WTC11 (cell line): ENCODE measurements at regions not wholly inside any gene's neighbourhood (a gene's known extent, or its start where the extent isn't known, plus 50 kb on each side); places are given as distances from the start of the nearest gene placed in this dataset.

Experiments used
- ATAC-seq: fragments of 200-7000 bp; cut with Tn5 transposase; 2 replicates; pipeline ENCODE4 v1.10.0; 2021; ENCODE audit warnings: mild to moderate bottlenecking, moderate library complexity
- CTCF ChIA-PET: fragments of 300-600 bp; sonication (Branson Sonifier 250); formaldehyde crosslinking; loops from one replicate; lab custom pipeline; 2021; ENCODE audit warnings: antibody characterized with exemption; lab: Charles Lee
- POLR2A ChIA-PET: fragments of 350-600 bp; sonication (Branson Sonifier 250); formaldehyde crosslinking; loops from one replicate; lab custom pipeline; 2021; ENCODE audit warnings: antibody characterized with exemption; lab: Charles Lee
- DNase-seq: peaks from one replicate; pipeline ENCODE4 v3.0.0; 2021; ENCODE audit warnings: low spot score
- H3K27ac Mint-ChIP-seq: 2 replicates; pipeline ENCODE4 v1.8.0; 2021; ENCODE audit warnings: mixed read lengths
- H3K27me3 Mint-ChIP-seq: 2 replicates; pipeline ENCODE4 v1.8.0; 2021; ENCODE audit warnings: low read depth, mild to moderate bottlenecking, moderate library complexity, mixed read lengths
- H3K36me3 Mint-ChIP-seq: 2 replicates; pipeline ENCODE4 v1.8.0; 2021; ENCODE audit warnings: mixed read lengths
- H3K4me1 Mint-ChIP-seq: 2 replicates; pipeline ENCODE4 v1.8.0; 2022; ENCODE audit warnings: mixed read lengths
- H3K4me3 Mint-ChIP-seq: 2 replicates; pipeline ENCODE4 v1.8.0; 2021; ENCODE audit warnings: mild to moderate bottlenecking, moderate library complexity, mixed read lengths
- H3K9me3 Mint-ChIP-seq: 2 replicates; pipeline ENCODE4 v1.8.0; 2021; ENCODE audit warnings: mixed read lengths
- ATF1 ChIP-seq: sonication (generic); formaldehyde crosslinking; IDR thresholded peaks from 2 replicates; pipeline ENCODE4 v1.8.1; 2023; ENCODE audit warnings: mild to moderate bottlenecking, moderate library complexity, missing genetic modification reagents
- CBFB ChIP-seq: sonication (generic); formaldehyde crosslinking; IDR thresholded peaks from 2 replicates; pipeline ENCODE4 v1.8.1; 2022; ENCODE audit warnings: mild to moderate bottlenecking, low read depth, missing genetic modification reagents
- CTCF ChIP-seq: fragments of 200-600 bp; IDR thresholded peaks from 2 replicates; pipeline ENCODE4 v1.8.0; 2022; ENCODE audit warnings: antibody characterized with exemption
- E2F4 ChIP-seq: sonication (generic); formaldehyde crosslinking; IDR thresholded peaks from 2 replicates; pipeline ENCODE4 v1.8.1; 2022; ENCODE audit warnings: low read depth, mild to moderate bottlenecking, moderate library complexity, missing genetic modification reagents, borderline replicate concordance
- E2F5 ChIP-seq: sonication (generic); formaldehyde crosslinking; IDR thresholded peaks from 2 replicates; pipeline ENCODE4 v1.8.1; 2022; ENCODE audit warnings: mild to moderate bottlenecking, moderate library complexity, missing genetic modification reagents
- ESRRA ChIP-seq: sonication (generic); formaldehyde crosslinking; IDR thresholded peaks from 2 replicates; pipeline ENCODE4 v1.8.1; 2022; ENCODE audit warnings: mild to moderate bottlenecking, missing genetic modification reagents, borderline replicate concordance
- ETV6 ChIP-seq: sonication (generic); formaldehyde crosslinking; IDR thresholded peaks from 2 replicates; pipeline ENCODE4 v1.8.1; 2022; ENCODE audit warnings: mild to moderate bottlenecking, missing genetic modification reagents
- GABPB1 ChIP-seq: sonication (generic); formaldehyde crosslinking; IDR thresholded peaks from 2 replicates; pipeline ENCODE4 v1.8.1; 2023; ENCODE audit warnings: mild to moderate bottlenecking, missing genetic modification reagents
- IRF1 ChIP-seq: sonication (generic); formaldehyde crosslinking; IDR thresholded peaks from 2 replicates; pipeline ENCODE4 v1.8.0; 2023; ENCODE audit warnings: missing genetic modification reagents
- JUN ChIP-seq: sonication (generic); formaldehyde crosslinking; IDR thresholded peaks from 2 replicates; pipeline ENCODE4 v1.8.0; 2023; ENCODE audit warnings: mild to moderate bottlenecking, missing genetic modification reagents
- MAX ChIP-seq: sonication (generic); formaldehyde crosslinking; IDR thresholded peaks from 2 replicates; pipeline ENCODE4 v1.8.0; 2022; ENCODE audit warnings: mild to moderate bottlenecking, missing genetic modification reagents
- NFE2L1 ChIP-seq: sonication (generic); formaldehyde crosslinking; IDR thresholded peaks from 2 replicates; pipeline ENCODE4 v1.8.1; 2023; ENCODE audit warnings: missing genetic modification reagents
- NR3C1 ChIP-seq: sonication (generic); formaldehyde crosslinking; conservative IDR thresholded peaks from 2 replicates; pipeline ENCODE4 v1.8.1; 2023; ENCODE audit warnings: low read depth, mild to moderate bottlenecking, missing genetic modification reagents
- TEAD4 ChIP-seq: sonication (generic); formaldehyde crosslinking; IDR thresholded peaks from 2 replicates; pipeline ENCODE4 v1.8.0; 2022; ENCODE audit warnings: mild to moderate bottlenecking, missing genetic modification reagents
- ZBTB21 ChIP-seq: sonication (generic); formaldehyde crosslinking; IDR thresholded peaks from 2 replicates; pipeline ENCODE4 v1.8.1; 2023; ENCODE audit warnings: mild to moderate bottlenecking, missing genetic modification reagents, borderline replicate concordance
- ZNF121 ChIP-seq: sonication (generic); formaldehyde crosslinking; IDR thresholded peaks from 2 replicates; pipeline ENCODE4 v1.8.0; 2023; ENCODE audit warnings: missing genetic modification reagents
- ZNF232 ChIP-seq: sonication (generic); formaldehyde crosslinking; IDR thresholded peaks from 2 replicates; pipeline ENCODE4 v1.8.0; 2022; ENCODE audit warnings: mild to moderate bottlenecking, missing genetic modification reagents
- ZNF425 ChIP-seq: fragments of 250-450 bp; sonication (Bioruptor Pico); conservative IDR thresholded peaks from 2 replicates; pipeline ENCODE4 v1.9.0; 2021; ENCODE audit warnings: mild to moderate bottlenecking
- ZSCAN18 ChIP-seq: fragments of 250-450 bp; sonication (Bioruptor Pico); IDR thresholded peaks from 2 replicates; pipeline ENCODE4 v2.1.2; 2022; ENCODE audit warnings: mild to moderate bottlenecking, moderate library complexity

GRCh38 chr7:24422441-24423010, 138.5 kb downstream of the NPY start:
- Mint-ChIP-seq H3K4me1 (peaks cover 33% of the 10 kb centered on the region), H3K9me3 (peaks cover 22% of the 10 kb centered on the region), H3K36me3 (peaks cover 24% of the 10 kb centered on the region), H3K4me3 (no peak overlapping the region), H3K27me3 (peaks cover 43% of the 10 kb centered on the region), H3K27ac (no peak overlapping the region)
- no peak for DNase-seq
- CTCF ChIA-PET = interaction anchor here (1.0 kb wide), 1 partner anchor 11 kb away, joined by 3 read pairs; no protein-coding TSS in a partner anchor
- no peak for ATAC-seq
- POLR2A ChIA-PET = no interaction called here
- TF ChIP-seq NR3C1 (CRISPR knock-in tag) (no peak), GABPB1 (CRISPR knock-in tag) (no peak), ZBTB21 (no peak), NFE2L1 (CRISPR knock-in tag) (no peak), E2F5 (CRISPR knock-in tag) (no peak), ATF1 (no peak), CTCF (no peak), IRF1 (CRISPR knock-in tag) (no peak), JUN (CRISPR knock-in tag) (no peak), ETV6 (CRISPR knock-in tag) (no peak), MAX (CRISPR knock-in tag) (no peak), E2F4 (no peak), ZNF232 (CRISPR knock-in tag) (no peak), ZNF425 (CRISPR knock-in tag) (no peak), CBFB (no peak), TEAD4 (CRISPR knock-in tag) (no peak), ZNF121 (CRISPR knock-in tag) (no peak)

- DNase-seq = no peak
- H3K27ac Mint-ChIP-seq = no peak overlapping the region
- CTCF ChIA-PET = no interaction called here
- peaks cover 24% of the 10 kb centered on the region for H3K36me3 Mint-ChIP-seq
- H3K4me1 Mint-ChIP-seq = peaks cover 51% of the 10 kb centered on the region
- H3K27me3 Mint-ChIP-seq = peaks cover 62% of the 10 kb centered on the region
- POLR2A ChIA-PET = no interaction called here
- no peak for ATAC-seq
- 0 out of 2 replicates have a peak, but pooled peaks have one; percentile 36 for TF ChIP-seq ESRRA
- TF ChIP-seq ZSCAN18 (CRISPR knock-in tag) = no peak
- peaks cover 22% of the 10 kb centered on the region for H3K9me3 Mint-ChIP-seq
- H3K4me3 Mint-ChIP-seq = no peak overlapping the region
Measured at GRCh38 chr7:24425664-24426063, 141.7 kb downstream of the NPY start.
